B cell (primary cell): ENCODE measurements at regions not wholly inside any gene's neighbourhood (a gene's known extent, or its start where the extent isn't known, plus 50 kb on each side); places are given as distances from the start of the nearest gene placed in this dataset.

Experiments
- ATAC-seq: fragments of 200-7000 bp; cut with Tn5 transposase; one replicate; pipeline ENCODE4 v1.10.0; 2021; ENCODE audit warnings: low read depth, mild to moderate bottlenecking, moderate number of reproducible peaks, moderate library complexity
- CTCF ChIA-PET: fragments of 350-600 bp; sonication (Branson Sonifier 250); formaldehyde crosslinking; loops from one replicate; lab custom pipeline; 2021; ENCODE audit warnings: antibody characterized with exemption, inconsistent platforms; lab: Charles Lee
- POLR2A ChIA-PET: fragments of 350-600 bp; sonication (Branson Sonifier 250); formaldehyde crosslinking; loops from one replicate; lab custom pipeline; 2021; ENCODE audit warnings: antibody characterized with exemption; lab: Charles Lee
- DNase-seq: peaks from one replicate; pipeline ENCODE4 v3.0.0; 2013
- H2AFZ ChIP-seq: 2 replicates; pipeline ENCODE4 v1.6.1; 2012; ENCODE audit warnings: mild to moderate bottlenecking, low read depth, low read length; ENCODE audit not compliant: insufficient read depth, poor library complexity, severe bottlenecking
- H3K27ac ChIP-seq, 2 donors: 1 replicate in 1 of 2; 2 replicates in 1 of 2; pipeline ENCODE4 v1.5.1; 2012 to 2013; ENCODE audit warnings: low read length in 2 of 2, mild to moderate bottlenecking in 2 of 2, moderate library complexity in 1 of 2
- H3K27me3 ChIP-seq, 4 experiments: fragments of 200-600 bp in 1 of 4; sonication (generic) in 1 of 4; replicated peaks in 1 of 4; 1 replicate in 2 of 4; 2 replicates in 2 of 4; pipeline versions ENCODE4 v1.6.1 to v1.7.0; 2013 to 2016; ENCODE audit warnings: low read length in 3 of 4, mild to moderate bottlenecking in 2 of 4, mixed read lengths in 1 of 4, moderate library complexity in 1 of 4; ENCODE audit not compliant: insufficient read depth in 4 of 4, control insufficient read depth in 3 of 4; ENCODE audit errors: control extremely low read depth in 1 of 4
- H3K36me3 ChIP-seq, 2 experiments: replicated peaks in 1 of 2; 1 replicate in 1 of 2; 2 replicates in 1 of 2; pipeline versions ENCODE4 v1.6.1 to v1.7.1; 2013; ENCODE audit warnings: low read length in 1 of 2; ENCODE audit not compliant: insufficient read depth in 2 of 2, control insufficient read depth in 1 of 2; ENCODE audit errors: control extremely low read depth in 1 of 2, extremely low read depth in 1 of 2
- H3K4me1 ChIP-seq, 2 donors: fragments of 200-600 bp in 1 of 2; sonication (generic) in 1 of 2; 1 replicate in 1 of 2; 2 replicates in 1 of 2; pipeline versions ENCODE4 v1.5.1 to v1.6.1; 2013 to 2017; ENCODE audit warnings: low read length in 2 of 2; ENCODE audit not compliant: control insufficient read depth in 2 of 2, insufficient read depth in 2 of 2
- H3K4me2 ChIP-seq: replicated peaks from 2 replicates; pipeline ENCODE3; 2012; ENCODE audit warnings: mild to moderate bottlenecking, low read depth, low read length; ENCODE audit not compliant: poor library complexity, severe bottlenecking
- H3K4me3 ChIP-seq, 5 experiments: fragments of 200-600 bp in 1 of 5; sonication (generic) in 1 of 5; 1 replicate in 3 of 5; 2 replicates in 2 of 5; pipeline versions ENCODE4 v1.5.1 to v1.7.0; 2011 to 2016; ENCODE audit warnings: low read length in 4 of 5, mild to moderate bottlenecking in 4 of 5, low read depth in 2 of 5, control low read depth in 1 of 5, moderate library complexity in 1 of 5; ENCODE audit not compliant: insufficient read depth in 1 of 5; ENCODE audit errors: control extremely low read depth in 1 of 5, extremely low read depth in 1 of 5
- H3K79me2 ChIP-seq: fragments of 200-600 bp; sonication (generic); one replicate; pipeline ENCODE4 v1.6.0; 2016; ENCODE audit warnings: low read length; ENCODE audit not compliant: control insufficient read depth, insufficient read depth
- H3K9ac ChIP-seq: fragments of 200-600 bp; sonication (generic); 2 replicates; pipeline ENCODE4 v1.6.1; 2017; ENCODE audit warnings: mild to moderate bottlenecking, low read length, moderate library complexity
- H3K9me3 ChIP-seq, 3 donors: one replicate each; pipeline versions ENCODE4 v1.6.1 to v1.7.1; 2013; ENCODE audit warnings: low read length in 2 of 3; ENCODE audit not compliant: control insufficient read depth in 2 of 3, insufficient read depth in 1 of 3; ENCODE audit errors: control extremely low read depth in 1 of 3
- H4K20me1 ChIP-seq: 2 replicates; pipeline ENCODE4 v1.6.0; 2012; ENCODE audit warnings: mild to moderate bottlenecking, low read length; ENCODE audit not compliant: insufficient read depth, control insufficient read depth, poor library complexity, severe bottlenecking
- H3K27ac Mint-ChIP-seq: one replicate; pipeline ENCODE4 v1.8.0; 2021; ENCODE audit warnings: mixed read lengths
- H3K27me3 Mint-ChIP-seq: one replicate; pipeline ENCODE4 v1.8.0; 2021; ENCODE audit warnings: mixed read lengths
- H3K4me1 Mint-ChIP-seq: one replicate; pipeline ENCODE4 v1.8.0; 2021; ENCODE audit warnings: mixed read lengths
- H3K4me3 Mint-ChIP-seq: one replicate; pipeline ENCODE4 v1.8.0; 2021; ENCODE audit warnings: mixed read lengths
- H3K9me3 Mint-ChIP-seq: one replicate; pipeline ENCODE4 v1.8.0; 2022; ENCODE audit warnings: mixed read lengths; ENCODE audit not compliant: insufficient read depth
- CTCF ChIP-seq: fragments of 200-600 bp; IDR thresholded peaks from one replicate; pipeline ENCODE4 v1.8.0; 2022; ENCODE audit warnings: antibody characterized with exemption, mild to moderate bottlenecking
- EZH2 ChIP-seq: IDR thresholded peaks from 2 replicates; pipeline ENCODE4 v1.6.1; 2012; ENCODE audit warnings: borderline replicate concordance, low read depth, mild to moderate bottlenecking, moderate library complexity, low read length; ENCODE audit not compliant: insufficient read depth, poor library complexity, severe bottlenecking
- WGBS: methylation state at CpG from one replicate; pipeline ENCODE4 v1.1.5; 2013; ENCODE audit warnings: missing lambda C conversion rate; ENCODE audit not compliant: insufficient coverage; 5-methylcytosine and 5-hydroxymethylcytosine counted together
- intact Hi-C: fragments of 100-400 bp; cut with micrococcal nuclease; formaldehyde crosslinking; loops from one replicate; pipeline ENCODE4 v1.10.0; 2022

DNA sequence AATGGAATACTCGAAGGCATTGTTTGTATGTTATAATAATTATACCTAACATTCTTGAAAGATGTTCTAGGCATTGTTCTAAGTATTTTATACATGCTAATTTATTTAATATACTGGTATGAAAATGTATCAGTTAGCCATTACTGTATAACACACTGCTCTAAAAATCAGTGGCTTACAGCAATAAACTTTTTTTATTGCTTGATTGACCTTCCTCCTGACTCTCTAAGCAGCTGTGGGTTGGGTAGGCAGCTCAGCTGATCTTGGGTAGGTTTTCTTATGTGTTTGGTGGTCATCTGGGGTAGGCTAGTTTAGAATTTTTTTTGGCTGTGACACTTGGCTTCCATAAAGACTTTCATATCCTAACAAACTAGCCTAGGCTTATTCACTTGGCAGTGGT, 100.2 kb upstream of the SYT6 start:
- Mint-ChIP-seq H3K27ac (no peak overlapping the region), H3K4me3 (no peak overlapping the region), H3K27me3 (peaks cover 20% of the 10 kb centered on the region), H3K9me3 (no peaks in the 10 kb centered on the region), H3K4me1 (no peaks in the 10 kb centered on the region)
- peaks cover 2% of the 10 kb centered on the region in 3 donors for H3K9me3 ChIP-seq
- POLR2A ChIA-PET, result no interaction called here
- CTCF ChIA-PET, result no interaction called here
- H4K20me1 ChIP-seq, result no peaks in the 10 kb centered on the region
- H2AFZ ChIP-seq, result no peak overlapping the region
- intact Hi-C loops, result no loop called here
- ATAC-seq, result no peak
- H3K4me2 ChIP-seq, result no peak overlapping the region
- no peak overlapping the region for H3K27ac ChIP-seq
- no peak overlapping the region for H3K9ac ChIP-seq
- no peaks in the 10 kb centered on the region for H3K36me3 ChIP-seq
- no peak for TF ChIP-seq CTCF
- no peak for TF ChIP-seq EZH2
- no peak for DNase-seq
- no peaks in the 10 kb centered on the region for H3K79me2 ChIP-seq
- no peaks in the 10 kb centered on the region for H3K4me1 ChIP-seq
- no CpG with 5 or more reads among the region's 1 CpG for WGBS
- H3K4me3 ChIP-seq, result no peak overlapping the region
- no peaks in the 10 kb centered on the region for H3K27me3 ChIP-seq

- Mint-ChIP-seq H3K4me3 (no peak overlapping the region), H3K4me1 (no peaks in the 10 kb centered on the region), H3K27me3 (peaks cover 15% of the 10 kb centered on the region), H3K9me3 (no peaks in the 10 kb centered on the region), H3K27ac (no peak overlapping the region)
- ATAC-seq (no peak), DNase-seq (no peak)
- Histone ChIP-seq H3K4me2 (no peak overlapping the region), H3K4me1 (no peaks in the 10 kb centered on the region), H3K27me3 (no peaks in the 10 kb centered on the region), H3K4me3 (no peak overlapping the region), H4K20me1 (no peaks in the 10 kb centered on the region), H3K27ac (no peak overlapping the region), H3K79me2 (no peaks in the 10 kb centered on the region), H3K9ac (no peak overlapping the region), H2AFZ (no peak overlapping the region), H3K9me3 (peaks cover 0 to 2% (median 2%) of the 10 kb centered on the region in 3 donors), H3K36me3 (no peaks in the 10 kb centered on the region)
- ChIA-PET CTCF (no interaction called here), POLR2A (no interaction called here)
- intact Hi-C loops, result no loop called here
- no peak for TF ChIP-seq CTCF
- TF ChIP-seq EZH2, result no peak
- no CpG with 5 or more reads among the region's 4 CpGs for WGBS
Observed at GRCh38 chr1:114251573-114251939, 97.9 kb upstream of the SYT6 start.
